GM21360 (cell line): ENCODE measurements at regions not wholly inside any gene's neighbourhood (a gene's known extent, or its start where the extent isn't known, plus 50 kb on each side); places are given as distances from the start of the nearest gene placed in this dataset.

Experiments used
- ATAC-seq: cut with Tn5 transposase; IDR thresholded peaks from one replicate; pipeline ENCODE4 v1.9.1; 2021; ENCODE audit warnings: mild to moderate bottlenecking, moderate library complexity; ENCODE audit not compliant: unreplicated experiment

GRCh38 chr3:24740326-24740725, 245.7 kb upstream of the THRB start:
- ATAC-seq: no peak

- no peak for ATAC-seq
Observed at GRCh38 chr3:24741506-24741905, 246.9 kb upstream of the THRB start.

- no peak for ATAC-seq
Observed at GRCh38 chr3:24748520-24748919, 253.9 kb upstream of the THRB start.

- no peak for ATAC-seq
Observed at GRCh38 chr3:24751020-24751419, 256.4 kb upstream of the THRB start.

GRCh38 chr3:24756101-24756888, 261.6 kb upstream of the THRB start:
- no peak for ATAC-seq

GRCh38 chr3:24763393-24763792, 268.7 kb upstream of the THRB start:
- ATAC-seq: no peak

- ATAC-seq: no peak
Observed at GRCh38 chr3:24764236-24764915, 269.7 kb upstream of the THRB start.

- no peak for ATAC-seq
Observed at GRCh38 chr3:24765399-24765798, 270.7 kb upstream of the THRB start.

- no peak for ATAC-seq
Observed at GRCh38 chr3:24769918-24770317, 275.3 kb upstream of the THRB start.

GRCh38 chr3:24773798-24774197, 279.1 kb upstream of the THRB start:
- ATAC-seq: peak; percentile 89

- ATAC-seq: no peak
Observed at GRCh38 chr3:24780991-24781390, 286.3 kb upstream of the THRB start.

- ATAC-seq: no peak
Observed at GRCh38 chr3:24781454-24781853, 286.8 kb upstream of the THRB start.

- ATAC-seq: no peak
Observed at GRCh38 chr3:24793896-24794295, 299.2 kb upstream of the THRB start.

- ATAC-seq: peak; percentile 91
Observed at GRCh38 chr3:24802614-24803013, 308.0 kb upstream of the THRB start.

- no peak for ATAC-seq
Observed at GRCh38 chr3:24804095-24804494, 309.4 kb upstream of the THRB start.

GRCh38 chr3:24810881-24811280, 316.2 kb upstream of the THRB start:
- ATAC-seq: no peak

GRCh38 chr3:24812116-24812515, 317.5 kb upstream of the THRB start:
- ATAC-seq: no peak

- no peak for ATAC-seq
Observed at GRCh38 chr3:24818055-24818454, 323.4 kb upstream of the THRB start.

- ATAC-seq: no peak
Observed at GRCh38 chr3:24828011-24828410, 333.4 kb upstream of the THRB start.

GRCh38 chr3:24828551-24828950, 333.9 kb upstream of the THRB start:
- no peak for ATAC-seq

- ATAC-seq: peak; percentile 73
Observed at GRCh38 chr3:24829011-24829581, 334.4 kb upstream of the THRB start.

GRCh38 chr3:24829629-24830229, 335.1 kb upstream of the THRB start:
- peak; percentile 33 for ATAC-seq
